ENCODE measurements at regions not wholly inside any gene's neighbourhood (a gene's known extent, or its start where the extent isn't known, plus 50 kb on each side); places are given as distances from the start of the nearest gene placed in this dataset.

- no peak for DNase-seq (ENCODE audit: low read depth)
- no peak overlapping the region for H3K4me3 ChIP-seq (ENCODE audit: low read depth, low read length)
- in situ Hi-C loops (cut with HindIII; ENCODE audit: low sequenced_read_pairs): no loop called here
- TF ChIP-seq CTCF (IDR thresholded peaks at IDR 0.05; ENCODE audit: low read depth, low read length, missing control alignments): no peak
These were observed 114.0 kb downstream of the CYP26B1 start for GRCh38 chr2:72033636-72034035.

DNA sequence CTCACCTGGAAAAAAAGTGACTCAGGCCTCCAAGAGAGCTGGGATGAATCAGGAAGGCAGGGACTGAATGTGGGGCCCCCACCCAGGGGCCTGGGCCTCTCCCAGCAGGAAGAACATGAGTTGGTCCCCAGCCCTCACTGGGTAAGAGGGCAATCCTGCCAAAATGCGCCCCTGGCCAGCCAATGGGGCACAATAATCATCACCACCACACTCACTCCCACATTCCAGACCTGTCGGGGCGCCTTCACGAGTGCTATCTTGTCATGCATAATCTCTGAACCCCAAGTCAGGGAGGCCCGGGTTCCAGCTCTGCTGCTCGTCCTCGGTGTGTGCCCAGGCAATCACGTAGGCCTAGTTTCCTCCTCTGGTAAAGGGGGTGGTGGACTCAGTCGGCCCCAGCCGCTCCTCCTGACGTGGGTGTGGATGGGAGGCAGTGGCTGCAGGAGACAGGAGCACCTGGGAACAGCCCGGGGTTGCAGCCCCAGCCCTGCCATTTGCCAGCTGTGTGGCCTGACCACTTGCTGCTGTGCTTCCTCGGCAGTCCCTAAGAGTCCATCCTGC is 115.1 kb downstream of the CYP26B1 start:
- in situ Hi-C loops (cut with HindIII; ENCODE audit: low sequenced_read_pairs): no loop called here
- H3K4me3 ChIP-seq (ENCODE audit: low read depth, low read length): no peak overlapping the region
- no peak for TF ChIP-seq CTCF (IDR thresholded peaks at IDR 0.05; ENCODE audit: low read depth, low read length, missing control alignments)
- DNase-seq (ENCODE audit: low read depth): no peak

DNA sequence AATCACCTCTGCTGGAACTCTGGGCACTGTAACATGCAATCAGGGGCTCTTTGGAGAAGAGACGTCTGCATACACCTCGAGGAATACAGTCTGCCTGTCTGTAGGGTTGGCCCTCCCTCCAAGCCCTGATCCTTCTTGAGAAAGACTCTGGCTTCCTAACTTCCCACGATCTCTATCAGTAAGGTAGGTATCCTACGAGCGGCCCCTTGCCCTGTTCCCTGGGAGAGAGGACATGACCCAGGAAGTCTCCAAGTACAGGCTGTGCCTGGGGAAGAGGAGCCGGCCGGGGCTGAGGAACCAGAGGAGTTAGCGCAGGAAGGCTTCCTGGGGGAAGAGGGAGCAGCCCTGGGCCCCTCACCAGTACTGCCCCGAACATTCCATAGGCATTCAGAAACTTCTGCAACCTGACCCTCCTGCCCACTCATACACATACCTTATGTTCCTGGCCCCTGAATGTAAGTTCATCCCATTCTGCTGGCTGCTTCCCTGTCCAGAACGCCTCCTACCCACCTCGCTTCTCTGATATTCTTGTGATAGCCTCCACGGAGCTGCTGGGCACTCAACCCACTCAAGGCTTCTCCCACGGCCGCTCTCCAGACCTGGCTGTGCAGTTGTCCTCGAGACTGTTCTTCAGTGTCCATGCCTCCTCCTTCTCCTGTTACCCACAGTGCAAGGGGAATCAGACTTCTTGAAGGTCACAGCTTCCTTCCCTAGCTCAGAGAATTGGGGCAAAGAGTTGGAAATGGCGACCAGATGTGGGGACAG is 116.1 kb downstream of the CYP26B1 start:
- in situ Hi-C loops (cut with HindIII; ENCODE audit: low sequenced_read_pairs): no loop called here
- no peak for DNase-seq (ENCODE audit: low read depth)
- H3K4me3 ChIP-seq (ENCODE audit: low read depth, low read length): no peak overlapping the region
- TF ChIP-seq CTCF (IDR thresholded peaks at IDR 0.05; ENCODE audit: low read depth, low read length, missing control alignments): no peak

- no peak for DNase-seq (ENCODE audit: low read depth)
- no peak overlapping the region for H3K4me3 ChIP-seq (ENCODE audit: low read depth, low read length)
- TF ChIP-seq CTCF (IDR thresholded peaks at IDR 0.05; ENCODE audit: low read depth, low read length, missing control alignments): no peak
- in situ Hi-C loops (cut with HindIII; ENCODE audit: low sequenced_read_pairs): no loop called here
These were observed 118.7 kb downstream of the CYP26B1 start for GRCh38 chr2:72028996-72029395.

DNA sequence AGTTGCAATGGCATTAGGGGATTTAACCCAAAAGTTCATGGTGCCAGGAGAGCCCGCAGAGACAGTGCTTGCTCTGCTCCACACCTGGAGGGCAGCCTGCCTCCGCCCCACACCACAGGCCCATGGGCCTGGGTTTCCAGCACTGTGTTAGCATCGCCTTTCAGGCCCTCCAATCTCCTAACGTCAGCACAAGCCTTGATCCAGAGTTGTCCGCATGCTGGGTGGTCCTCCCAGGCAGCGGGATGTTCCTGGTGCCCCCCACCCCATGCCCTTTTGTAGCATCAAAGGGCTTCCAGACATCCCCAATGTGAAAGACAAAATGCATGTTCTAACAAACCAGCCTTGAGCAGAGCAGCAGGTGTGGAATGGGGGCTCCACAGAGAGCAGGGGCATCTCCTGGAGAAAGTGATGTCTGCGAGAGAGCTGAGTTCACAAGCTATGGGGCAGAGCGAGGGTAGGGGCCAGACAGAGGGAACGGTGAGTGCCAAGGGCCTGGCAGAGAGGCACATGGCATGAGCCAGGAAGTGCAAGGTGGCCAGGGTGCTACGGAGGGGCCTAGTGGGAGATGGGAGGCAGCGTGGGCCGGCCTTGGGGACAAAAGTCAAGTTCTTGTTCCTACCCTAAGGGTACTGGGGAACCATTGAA is 119.2 kb downstream of the CYP26B1 start:
- no peak for TF ChIP-seq CTCF (IDR thresholded peaks at IDR 0.05; ENCODE audit: low read depth, low read length, missing control alignments)
- H3K4me3 ChIP-seq (ENCODE audit: low read depth, low read length): no peak overlapping the region
- in situ Hi-C loops (cut with HindIII; ENCODE audit: low sequenced_read_pairs): no loop called here

GRCh38 chr2:72027426-72028161 is 120.1 kb downstream of the CYP26B1 start:
- DNase-seq (ENCODE audit: low read depth): no peak
- in situ Hi-C loops (cut with HindIII; ENCODE audit: low sequenced_read_pairs): no loop called here
- no peak overlapping the region for H3K4me3 ChIP-seq (ENCODE audit: low read depth, low read length)
- TF ChIP-seq CTCF (IDR thresholded peaks at IDR 0.05; ENCODE audit: low read depth, low read length, missing control alignments): no peak

More for the DNA sequence above, 119.2 kb downstream of the CYP26B1 start:
- no peak for DNase-seq (ENCODE audit: low read depth)
